NCI-H524 treated with DMSO at 0.1 percent for 48 hours (cell line): ENCODE measurements at regions not wholly inside any gene's neighbourhood (a gene's known extent, or its start where the extent isn't known, plus 50 kb on each side); places are given as distances from the start of the nearest gene placed in this dataset.

ENCODE experiments used
- DNase-seq: peaks from one replicate; lab custom pipeline; 2025; lab: John Stamatoyannopoulos, UW

- no peak for DNase-seq
Observed at GRCh38 chr2:56444339-56444738, 260.5 kb downstream of the CCDC85A start.

GRCh38 chr2:56448403-56449001, 264.7 kb downstream of the CCDC85A start:
- DNase-seq = no peak

DNA sequence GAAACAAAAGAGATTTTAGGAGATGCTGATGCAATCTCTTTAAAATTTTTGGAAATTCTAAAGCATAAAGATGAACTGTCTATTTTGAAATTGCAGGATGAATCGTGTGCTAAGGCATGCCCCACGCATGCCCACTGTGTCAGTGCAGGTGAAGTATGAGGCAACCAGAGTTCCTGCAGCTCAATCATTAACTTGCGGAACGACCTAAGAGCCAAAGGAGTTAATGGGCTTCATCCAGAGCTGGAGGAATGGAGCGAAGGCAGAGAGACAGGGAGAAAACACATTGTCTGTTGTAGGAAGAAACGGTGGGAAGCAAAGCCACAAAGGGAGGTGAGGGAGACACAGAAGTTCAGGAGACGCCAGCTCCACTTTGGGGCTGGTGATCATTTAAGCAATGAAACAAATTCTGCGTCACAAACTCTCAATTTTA, 265.2 kb downstream of the CCDC85A start:
- DNase-seq = no peak

DNA sequence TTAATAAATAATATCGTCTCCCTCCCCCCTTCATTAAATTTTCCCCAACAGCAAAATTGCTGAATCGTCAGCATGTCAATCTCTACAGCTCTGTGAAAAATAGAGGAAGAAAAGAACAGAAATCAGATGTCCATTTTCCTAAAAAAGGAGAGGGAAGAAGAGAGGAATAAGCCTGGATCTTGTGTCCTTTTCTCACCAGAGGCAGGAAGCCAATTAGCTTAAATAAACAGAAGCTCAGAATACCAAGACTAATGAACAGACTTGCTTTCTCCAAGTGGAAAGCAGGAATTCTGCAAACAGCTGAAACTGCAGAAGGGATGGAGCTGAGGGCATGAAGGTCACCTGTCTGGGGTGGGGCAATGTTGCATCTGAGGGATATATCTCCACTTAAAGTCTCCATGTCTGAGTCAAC, 265.7 kb downstream of the CCDC85A start:
- DNase-seq = no peak

DNA sequence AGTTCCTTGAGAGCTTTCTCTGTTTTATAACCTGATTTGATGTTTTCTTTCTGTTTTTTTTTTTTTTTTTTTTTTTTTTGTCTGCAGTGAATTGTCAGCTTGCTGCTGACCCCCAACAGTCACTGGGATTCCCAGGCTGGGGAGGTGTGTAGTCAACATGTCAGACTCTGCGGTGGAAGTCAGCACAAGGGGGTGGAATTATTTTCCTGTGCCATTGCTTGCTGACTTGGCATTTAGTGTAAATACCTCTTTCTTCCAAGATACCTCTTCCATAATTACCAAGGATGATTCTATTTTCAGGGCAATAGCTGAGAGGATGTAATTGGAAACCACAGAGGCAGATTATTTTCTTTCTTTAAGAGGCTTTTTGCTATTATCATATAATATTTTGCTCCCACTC, 266.3 kb downstream of the CCDC85A start:
- no peak for DNase-seq

DNA sequence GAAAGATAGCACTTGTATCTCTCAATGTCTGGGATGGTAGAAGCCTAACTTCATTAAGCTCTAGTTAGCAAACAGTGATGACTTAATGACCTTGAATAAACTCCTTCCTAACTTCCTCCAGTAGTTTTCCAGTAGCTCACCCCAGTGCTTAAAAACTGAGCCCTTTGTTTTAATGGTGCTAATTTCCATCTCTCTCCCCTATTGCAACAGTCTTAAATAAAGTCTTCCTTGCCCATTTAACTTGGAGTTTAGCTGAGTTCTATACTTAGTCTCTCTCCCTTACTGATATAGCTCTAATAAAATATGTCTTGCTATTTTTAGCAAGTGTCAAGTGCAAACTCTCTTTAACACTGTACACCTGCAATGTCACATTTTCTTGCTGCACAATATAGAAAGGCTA, 267.0 kb downstream of the CCDC85A start:
- DNase-seq = no peak

DNA sequence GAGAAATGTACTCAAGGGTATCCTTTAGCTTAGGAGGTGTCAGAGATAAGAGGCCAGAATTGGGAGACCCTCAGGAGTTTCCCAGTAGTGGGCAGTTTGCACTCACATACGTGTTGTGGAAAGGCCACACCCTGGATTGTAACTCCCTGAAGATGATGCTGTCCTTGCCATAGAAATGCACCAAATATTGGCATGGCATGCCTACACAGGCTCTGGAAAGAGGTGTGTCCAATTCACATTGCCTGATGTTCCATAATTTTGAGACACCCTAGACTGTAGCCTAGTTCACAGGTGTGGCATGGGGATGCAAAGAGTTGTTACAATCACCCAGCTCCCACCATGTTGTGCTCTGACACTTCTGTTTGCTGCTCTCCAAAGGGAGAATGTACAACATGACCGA, 271.9 kb downstream of the CCDC85A start:
- DNase-seq = no peak

GRCh38 chr2:56456791-56457190, 273.0 kb downstream of the CCDC85A start:
- DNase-seq = no peak

- DNase-seq = no peak
Observed at GRCh38 chr2:56460508-56460907, 276.7 kb downstream of the CCDC85A start.

DNA sequence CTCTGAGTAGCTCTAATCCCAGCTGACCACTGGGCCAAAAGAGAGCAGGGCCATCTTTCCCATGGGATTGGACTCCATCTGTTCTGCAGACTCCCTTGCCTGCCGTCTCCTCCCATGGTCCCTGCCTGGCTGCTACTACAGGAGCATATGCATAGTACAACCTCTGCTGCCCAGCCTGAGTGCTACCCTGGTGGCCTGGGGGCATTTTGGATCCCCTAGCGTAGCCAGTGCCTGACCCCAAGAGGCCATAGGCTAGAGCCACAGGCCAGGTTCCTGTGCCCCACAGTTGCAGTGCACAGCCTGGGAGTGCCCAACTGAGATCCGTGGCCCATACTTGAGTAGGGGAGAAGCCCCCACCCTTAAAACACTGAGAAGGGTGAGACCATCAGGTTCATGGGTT, 280.3 kb downstream of the CCDC85A start:
- no peak for DNase-seq

GRCh38 chr2:56464613-56465012, 280.8 kb downstream of the CCDC85A start:
- DNase-seq = no peak

DNA sequence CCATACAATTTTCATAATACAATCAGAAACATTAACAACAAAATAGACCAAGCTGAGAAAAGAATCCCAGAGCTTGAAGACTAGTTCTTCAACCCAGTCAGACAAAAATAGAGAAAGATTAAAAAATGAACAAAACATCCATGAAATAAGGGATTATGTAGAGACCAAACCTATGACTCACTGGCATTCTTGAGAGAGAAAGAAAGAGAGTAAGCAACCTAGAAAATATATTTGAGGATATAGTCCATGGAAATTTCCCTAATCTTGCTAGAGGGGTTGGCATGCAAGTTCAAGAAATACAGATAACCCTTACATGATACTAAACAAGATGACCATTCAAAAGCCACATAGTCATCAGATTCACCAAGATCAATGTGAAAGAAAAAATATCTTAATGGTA, 281.7 kb downstream of the CCDC85A start:
- DNase-seq = no peak

GRCh38 chr2:56473524-56473923, 289.7 kb downstream of the CCDC85A start:
- no peak for DNase-seq

- peak; percentile 81 for DNase-seq
Observed at GRCh38 chr2:56474412-56475158, 290.8 kb downstream of the CCDC85A start.

- no peak for DNase-seq
Observed at GRCh38 chr2:56475191-56475590, 291.4 kb downstream of the CCDC85A start.

DNA sequence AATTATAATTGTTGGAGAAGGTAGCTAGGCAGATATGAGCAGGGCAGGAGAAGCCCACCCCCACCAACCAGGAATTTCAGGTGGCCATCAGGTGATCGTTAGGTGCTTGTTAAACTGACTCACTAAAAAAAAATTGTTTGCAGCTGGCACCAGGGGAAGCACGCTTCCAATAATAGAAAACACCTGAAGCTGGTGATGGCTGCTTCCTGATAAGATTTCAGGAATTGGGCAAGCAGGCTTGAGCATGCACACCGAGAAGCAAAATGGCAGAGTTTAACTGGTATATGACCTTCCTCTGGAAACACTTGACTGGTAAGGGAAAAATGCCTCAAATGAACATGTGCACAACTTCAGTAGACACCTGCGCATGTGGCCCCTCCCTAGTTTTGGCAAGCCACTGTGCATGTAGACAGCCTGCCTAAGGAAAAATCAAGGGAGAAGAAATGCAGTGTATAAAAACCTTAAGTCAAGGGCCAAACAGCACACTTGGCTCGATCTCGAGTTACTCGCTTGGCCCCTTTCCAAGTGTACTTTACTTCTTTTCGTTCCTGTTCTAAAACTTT, 292.8 kb downstream of the CCDC85A start:
- DNase-seq = no peak

- DNase-seq = no peak
Observed at GRCh38 chr2:56478027-56478426, 294.2 kb downstream of the CCDC85A start.

- no peak for DNase-seq
Observed at GRCh38 chr2:56483081-56483480, 299.3 kb downstream of the CCDC85A start.

GRCh38 chr2:56484906-56485305, 301.1 kb downstream of the CCDC85A start:
- DNase-seq = no peak

- DNase-seq = no peak
Observed at GRCh38 chr2:56500317-56500716, 316.5 kb downstream of the CCDC85A start.

DNA sequence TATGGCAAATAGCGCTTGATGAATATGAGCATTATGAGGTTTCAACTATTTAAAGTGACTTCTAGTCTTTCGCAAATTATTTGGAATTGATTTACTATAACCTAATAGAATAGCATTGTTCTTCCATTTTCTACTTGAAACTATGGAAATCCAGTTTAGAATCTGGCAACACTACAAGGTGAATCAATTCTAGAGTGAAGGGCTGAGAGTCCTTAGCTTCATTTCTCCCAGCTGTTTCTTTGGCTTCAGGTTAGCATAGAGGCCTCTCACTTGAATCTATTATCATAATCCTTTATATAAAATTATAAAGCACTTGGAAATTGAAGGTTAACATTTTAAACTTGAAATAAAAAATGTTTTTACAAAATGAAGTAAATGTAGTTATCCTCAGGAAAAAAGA, 318.8 kb downstream of the CCDC85A start:
- DNase-seq = no peak

DNA sequence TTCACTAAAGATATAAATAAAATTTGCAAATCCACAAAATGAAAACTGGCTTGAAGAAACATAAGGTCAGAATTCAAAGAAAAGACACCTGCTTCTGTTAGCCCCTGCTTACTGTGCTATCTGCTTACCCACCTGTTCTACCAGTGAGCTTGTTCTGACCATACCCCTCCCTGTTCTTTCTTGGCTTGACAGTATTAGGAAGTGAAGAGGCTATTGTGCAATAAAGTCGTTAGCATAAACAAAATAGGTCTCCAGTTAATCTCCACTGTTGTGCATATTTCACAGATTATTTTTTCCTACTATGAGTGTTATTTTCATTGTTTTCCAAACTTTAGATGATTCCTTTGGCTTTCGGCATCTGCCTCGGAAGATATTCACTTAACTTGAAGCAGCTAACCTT, 322.1 kb downstream of the CCDC85A start:
- no peak for DNase-seq

GRCh38 chr2:56508662-56509061, 324.9 kb downstream of the CCDC85A start:
- DNase-seq = no peak

DNA sequence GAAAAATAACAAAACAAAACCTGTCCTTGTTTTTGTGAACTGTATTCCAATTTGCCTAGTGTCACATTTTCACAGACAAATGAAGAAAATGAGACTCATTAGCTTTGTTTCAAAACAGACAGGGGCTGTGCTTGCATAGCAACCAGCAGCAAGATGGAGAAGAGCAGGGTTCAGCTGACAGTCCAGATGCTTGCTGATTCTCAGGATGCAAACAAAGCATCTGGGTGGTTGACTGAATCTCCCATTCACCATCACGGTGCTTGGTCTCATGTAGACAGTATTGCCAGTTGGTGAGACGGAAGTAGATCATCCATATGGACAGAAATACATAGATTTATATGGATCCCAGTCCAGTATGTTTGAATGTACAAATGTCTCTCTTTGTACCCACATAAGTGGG, 326.8 kb downstream of the CCDC85A start:
- DNase-seq = peak; percentile 18
